Hematopoietic multipotent progenitor cell treated with erythropoietin and hydrocortisone succinate and interleukin-3 and kit ligand, for 8 days (in vitro differentiated cells): ENCODE measurements at regions not wholly inside any gene's neighbourhood (a gene's known extent, or its start where the extent isn't known, plus 50 kb on each side); places are given as distances from the start of the nearest gene placed in this dataset.
A peak's percentile ranks its signal among the peaks of the same experiment; 100 is the strongest.
"Not testable (repeated sequence)": the region's sequence is repeated elsewhere in the genome, so short reads cannot be mapped to it uniquely, and the experiment has no call there.

Source experiments
- DNase-seq: peaks from one replicate; pipeline ENCODE4 v3.0.0-alpha.2; 2015

GRCh38 chr13:52565324-52565723 lies 76.9 kb upstream of the HNRNPA1L2 start:
- DNase-seq: not testable (repeated sequence)

GRCh38 chr13:52569904-52570602 lies 72.2 kb upstream of the HNRNPA1L2 start:
- peak; percentile 63 for DNase-seq

GRCh38 chr13:52571163-52571562 lies 71.1 kb upstream of the HNRNPA1L2 start:
- not testable (repeated sequence) for DNase-seq

- DNase-seq: not testable (repeated sequence)
Measured at GRCh38 chr13:52582962-52583361, 59.3 kb upstream of the HNRNPA1L2 start.
